IMR-90 (cell line): ENCODE measurements at regions not wholly inside any gene's neighbourhood (a gene's known extent, or its start where the extent isn't known, plus 50 kb on each side); places are given as distances from the start of the nearest gene placed in this dataset.

Experiments
- ATAC-seq: fragments of 200-7000 bp; cut with Tn5 transposase; 2 replicates; pipeline ENCODE4 v1.9.1; 2020; ENCODE audit warnings: low read depth, mild to moderate bottlenecking, moderate library complexity
- BruUV-seq: library from RNA; stranded (reverse); fragments of 400-500 nt; replicated peaks from 2 replicates; lab custom pipeline; 2021; lab: Mats Ljungman, UMichigan
- CTCF ChIA-PET: fragments of 300-600 bp; formaldehyde crosslinking; extraction: SDS; loops from one replicate; lab custom pipeline; 2021; ENCODE audit warnings: antibody characterized with exemption; lab: Yijun Ruan, JAX
- POLR2A ChIA-PET: fragments of 300-600 bp; sonication (Branson Sonifier 250); formaldehyde crosslinking; loops from one replicate; lab custom pipeline; 2022; ENCODE audit warnings: antibody characterized with exemption; ENCODE audit not compliant: unreplicated experiment; lab: Charles Lee
- DNase-seq: peaks from one replicate; pipeline ENCODE4 v3.0.0; 2013
- H2AFZ ChIP-seq: replicated peaks from 2 replicates; pipeline ENCODE3; 2013; ENCODE audit warnings: low read length, mild to moderate bottlenecking; ENCODE audit not compliant: poor library complexity
- H2AK5ac ChIP-seq: 2 replicates; pipeline ENCODE4 v1.6.1; 2013; ENCODE audit warnings: low read depth, low read length, inconsistent platforms
- H2AK9ac ChIP-seq: replicated peaks from 2 replicates; pipeline ENCODE3; 2013; ENCODE audit warnings: mild to moderate bottlenecking, low read depth, low read length, moderate library complexity; ENCODE audit not compliant: poor library complexity
- H2BK120ac ChIP-seq: 2 replicates; pipeline ENCODE4 v1.6.1; 2013; ENCODE audit warnings: low read depth, low read length, inconsistent platforms
- H2BK15ac ChIP-seq: 3 replicates; pipeline ENCODE4 v1.6.1; 2013; ENCODE audit warnings: low read depth, low read length, inconsistent platforms
- H2BK20ac ChIP-seq: 2 replicates; pipeline ENCODE4 v1.6.1; 2013; ENCODE audit warnings: low read depth, mild to moderate bottlenecking, inconsistent platforms, low read length, moderate library complexity
- H2BK5ac ChIP-seq: 2 replicates; pipeline ENCODE4 v1.6.1; 2013; ENCODE audit warnings: mild to moderate bottlenecking, low read depth, low read length, inconsistent platforms; ENCODE audit not compliant: poor library complexity, severe bottlenecking
- H3K14ac ChIP-seq: replicated peaks from 2 replicates; pipeline ENCODE4 v1.6.1; 2013; ENCODE audit warnings: low read depth, low read length, inconsistent platforms
- H3K18ac ChIP-seq: 2 replicates; pipeline ENCODE4 v1.6.1; 2013; ENCODE audit warnings: low read depth, low read length, control low read depth
- H3K23ac ChIP-seq: 2 replicates; pipeline ENCODE4 v1.6.1; 2013; ENCODE audit warnings: low read depth, low read length, inconsistent platforms
- H3K27ac ChIP-seq: 2 replicates; pipeline ENCODE4 v1.5.1; 2013; ENCODE audit warnings: mild to moderate bottlenecking, control low read depth, low read length; ENCODE audit not compliant: insufficient read depth
- H3K27me3 ChIP-seq: 2 replicates; pipeline ENCODE4 v1.6.1; 2013; ENCODE audit warnings: low read length; ENCODE audit not compliant: control insufficient read depth, insufficient read depth
- H3K36me3 ChIP-seq: 2 replicates; pipeline ENCODE4 v1.6.1; 2013; ENCODE audit warnings: low read length, mixed read lengths; ENCODE audit not compliant: control insufficient read depth, insufficient read depth
- H3K4ac ChIP-seq: 2 replicates; pipeline ENCODE4 v1.6.1; 2013; ENCODE audit warnings: low read depth, low read length, inconsistent platforms
- H3K4me1 ChIP-seq: 2 replicates; pipeline ENCODE4 v1.6.1; 2013; ENCODE audit warnings: low read length, mixed read lengths; ENCODE audit not compliant: control insufficient read depth, insufficient read depth
- H3K4me2 ChIP-seq: 2 replicates; pipeline ENCODE4 v1.6.1; 2013; ENCODE audit warnings: low read depth, mild to moderate bottlenecking, control low read depth, low read length, moderate library complexity
- H3K4me3 ChIP-seq: 2 replicates; pipeline ENCODE4 v1.5.1; 2013; ENCODE audit warnings: low read depth, mild to moderate bottlenecking, control low read depth, low read length, moderate library complexity; ENCODE audit not compliant: insufficient read depth
- H3K56ac ChIP-seq: 2 replicates; pipeline ENCODE4 v1.6.1; 2013; ENCODE audit warnings: low read length, inconsistent platforms; ENCODE audit not compliant: insufficient read depth; ENCODE audit errors: extremely low read depth
- H3K79me1 ChIP-seq, 2 experiments: 2 replicates each; pipeline ENCODE4 v1.6.1; 2013; ENCODE audit warnings: low read length in 2 of 2, inconsistent platforms in 1 of 2, low read depth in 1 of 2
- H3K9ac ChIP-seq: 2 replicates; pipeline ENCODE4 v1.6.1; 2013; ENCODE audit warnings: low read depth, low read length, control low read depth
- H3K9me1 ChIP-seq: 2 replicates; pipeline ENCODE4 v1.6.1; 2013; ENCODE audit warnings: low read length, inconsistent platforms; ENCODE audit not compliant: insufficient read depth
- H3K9me3 ChIP-seq: 2 replicates; pipeline ENCODE4 v1.6.1; 2013; ENCODE audit warnings: low read length; ENCODE audit not compliant: control insufficient read depth, insufficient read depth
- H4K20me1 ChIP-seq: 2 replicates; pipeline ENCODE4 v1.6.1; 2013; ENCODE audit warnings: low read length, inconsistent platforms; ENCODE audit not compliant: insufficient read depth
- H4K5ac ChIP-seq: 2 replicates; pipeline ENCODE4 v1.6.1; 2013; ENCODE audit warnings: mild to moderate bottlenecking, low read depth, low read length, control low read depth
- H4K8ac ChIP-seq, 2 experiments: 2 replicates each; pipeline ENCODE4 v1.6.1; 2013; ENCODE audit warnings: low read depth in 2 of 2, low read length in 2 of 2, control low read depth in 1 of 2, inconsistent platforms in 1 of 2
- H4K91ac ChIP-seq: 2 replicates; pipeline ENCODE4 v1.6.1; 2013; ENCODE audit warnings: low read depth, low read length, inconsistent platforms; ENCODE audit not compliant: insufficient read depth
- BHLHE40 ChIP-seq: fragments of 150-350 bp; IDR thresholded peaks from 2 replicates; pipeline ENCODE4 v1.6.1; 2016; ENCODE audit warnings: mild to moderate bottlenecking, low read depth, low read length
- CEBPB ChIP-seq: IDR thresholded peaks from 2 replicates; pipeline ENCODE4 v1.6.1; 2012; ENCODE audit warnings: low read depth, low read length, improper control_type of control experiment
- CHD1 ChIP-seq: IDR thresholded peaks from 2 replicates; pipeline ENCODE4 v1.6.1; 2012; ENCODE audit warnings: low read depth, low read length, improper control_type of control experiment
- FOS ChIP-seq: fragments of 150-350 bp; IDR thresholded peaks from 2 replicates; pipeline ENCODE4 v1.6.1; 2016; ENCODE audit warnings: low read depth, low read length
- MAFK ChIP-seq: IDR thresholded peaks from 2 replicates; pipeline ENCODE4 v1.6.1; 2012; ENCODE audit warnings: low read depth, low read length, improper control_type of control experiment
- MAZ ChIP-seq: IDR thresholded peaks from 2 replicates; pipeline ENCODE4 v1.6.1; 2012; ENCODE audit warnings: low read depth, mild to moderate bottlenecking, low read length, improper control_type of control experiment, moderate library complexity, borderline replicate concordance
- MXI1 ChIP-seq: IDR thresholded peaks from 2 replicates; pipeline ENCODE4 v1.6.1; 2012; ENCODE audit warnings: low read depth, mild to moderate bottlenecking, low read length, moderate library complexity, borderline replicate concordance
- NFE2L2 ChIP-seq: fragments of 150-350 bp; IDR thresholded peaks from 2 replicates; pipeline ENCODE4 v1.6.1; 2016; ENCODE audit warnings: low read depth, mild to moderate bottlenecking, low read length
- POLR2A ChIP-seq: IDR thresholded peaks from 2 replicates; pipeline ENCODE4 v1.6.1; 2012; ENCODE audit warnings: mild to moderate bottlenecking, low read depth, low read length
- RAD21 ChIP-seq: IDR thresholded peaks from 2 replicates; pipeline ENCODE4 v1.6.1; 2012; ENCODE audit warnings: low read length, improper control_type of control experiment
- RCOR1 ChIP-seq: IDR thresholded peaks from 2 replicates; pipeline ENCODE4 v1.6.1; 2012; ENCODE audit warnings: mild to moderate bottlenecking, low read length, improper control_type of control experiment; ENCODE audit not compliant: insufficient replicate concordance
- RFX5 ChIP-seq: IDR thresholded peaks from 2 replicates; pipeline ENCODE4 v1.8.0; 2012; ENCODE audit warnings: low read depth, mild to moderate bottlenecking, low read length, moderate library complexity
- SMC3 ChIP-seq: fragments of 150-350 bp; IDR thresholded peaks from 2 replicates; pipeline ENCODE4 v1.6.1; 2016; ENCODE audit warnings: low read depth, mild to moderate bottlenecking, antibody characterized with exemption, low read length, moderate library complexity
- WGBS, 2 experiments: methylation state at CpG; one replicate each; pipeline versions ENCODE4 v1.1.5 to v1.1.7; 2013; ENCODE audit warnings: missing lambda C conversion rate in 2 of 2; ENCODE audit not compliant: insufficient read length in 1 of 2; ENCODE audit errors: extremely low coverage in 2 of 2; 5-methylcytosine and 5-hydroxymethylcytosine counted together
- dilution Hi-C: fragments of 300-500 bp; cut with HindIII; formaldehyde crosslinking; loops from one replicate; pipeline ENCODE4 v1.14.3; 2018; ENCODE audit warnings: low sequenced_read_pairs; ENCODE audit not compliant: unreplicated experiment
- in situ Hi-C: fragments of 300-500 bp; cut with MboI; formaldehyde crosslinking; loops from 3 replicates; pipeline ENCODE4 v1.14.3; 2019; ENCODE audit warnings: low sequenced_read_pairs, inconsistent platforms, mixed read lengths
- intact Hi-C: fragments of 100-400 bp; cut with micrococcal nuclease; formaldehyde crosslinking; loops from 2 replicates; pipeline ENCODE4 v1.10.0; 2022
- TF ChIP-seq, protein P1 (sequence below): fragments of 150-350 bp; IDR thresholded peaks from 2 replicates; pipeline ENCODE4 v1.6.1; 2016; ENCODE audit warnings: low read depth, mild to moderate bottlenecking, low read length, moderate library complexity, borderline replicate concordance
- TF ChIP-seq, protein P2 (sequence below): fragments of 150-350 bp; IDR thresholded peaks from 2 replicates; pipeline ENCODE4 v1.6.1; 2017; ENCODE audit warnings: mild to moderate bottlenecking, antibody characterized with exemption, low read length, low read depth

DNA sequence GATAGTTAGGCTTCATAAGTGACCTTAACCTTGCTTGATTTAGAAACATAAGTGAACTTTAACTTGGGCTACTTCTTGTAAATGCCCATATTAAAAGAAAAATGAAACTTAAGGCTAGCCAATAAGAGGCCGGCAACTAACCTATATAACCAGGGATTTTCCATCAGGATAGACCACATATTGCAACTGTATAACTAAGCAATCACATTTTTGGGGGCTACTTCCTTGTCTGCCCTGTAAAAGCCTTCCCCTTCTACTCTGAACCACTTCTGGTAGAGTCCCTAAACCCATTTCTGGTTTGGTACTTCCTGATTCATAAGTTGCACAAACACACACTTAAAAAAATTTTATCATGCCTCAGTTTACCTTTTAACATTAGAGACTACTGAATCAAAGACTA, 150.9 kb upstream of the UBE2E2 start (continued):
- TF ChIP-seq RAD21 (no peak), RFX5 (no peak), SMC3 (no peak)

DNA sequence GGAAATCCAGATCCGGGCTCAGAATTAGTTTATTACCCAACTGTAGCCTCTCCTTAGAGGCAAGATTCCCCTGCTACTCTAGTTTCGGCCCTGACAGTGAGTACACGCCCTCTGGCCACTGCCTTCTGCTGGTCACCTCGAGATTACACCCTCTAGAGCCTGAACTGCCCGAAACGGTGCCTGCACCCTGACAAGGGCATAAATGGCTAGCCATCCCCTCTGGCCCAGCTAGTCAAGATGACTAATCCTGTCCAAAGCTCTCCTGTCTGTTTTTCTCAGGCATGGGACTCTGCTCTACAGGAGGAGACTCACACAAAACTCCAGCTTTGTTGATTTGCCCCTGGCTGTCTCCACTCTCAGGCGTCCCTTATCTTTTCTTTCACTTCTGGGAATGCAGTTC, 150.5 kb upstream of the UBE2E2 start:
- in situ Hi-C loops = no loop called here
- ChIA-PET CTCF (no interaction called here), POLR2A (interaction anchor here (0.6 kb wide), 1 partner anchor 437 kb away, joined by 3 read pairs; no protein-coding TSS in a partner anchor)
- BruUV-seq = no TSS peak
- Histone ChIP-seq H3K9ac (no peak overlapping the region), H2BK120ac (no peak overlapping the region), H4K91ac (no peak overlapping the region), H3K36me3 (no peaks in the 10 kb centered on the region), H3K4me1 (no peaks in the 10 kb centered on the region), H4K20me1 (no peaks in the 10 kb centered on the region), H3K9me3 (no peaks in the 10 kb centered on the region), H3K27me3 (no peaks in the 10 kb centered on the region), H2BK15ac (no peak overlapping the region), H4K5ac (no peak overlapping the region), H2BK20ac (no peak overlapping the region), H3K18ac (no peak overlapping the region), H3K23ac (no peak overlapping the region), H3K27ac (no peak overlapping the region), H3K79me1 (no peaks in the 10 kb centered on the region), H2BK5ac (no peak overlapping the region), H2AK5ac (no peak overlapping the region), H3K14ac (no peak overlapping the region), H4K8ac (no peak overlapping the region), H2AK9ac (no peak overlapping the region), H2AFZ (no peak overlapping the region), H3K9me1 (no peaks in the 10 kb centered on the region; the same call in 1 of the 2 replicates), H3K4me3 (no peak overlapping the region), H3K4me2 (no peak overlapping the region), H3K4ac (no peak overlapping the region), H3K56ac (no peak overlapping the region)
- dilution Hi-C loops = no loop called here
- intact Hi-C loops = no loop called here
- 82% methylated on average over 6 of the region's 7 CpGs; no CpG with 5 or more reads in 1 of the 2 experiments for WGBS, 2 experiments
- DNase-seq = no peak
- ATAC-seq = no peak
- TF ChIP-seq RAD21 (no peak), BHLHE40 (no peak), RCOR1 (no peak), FOS (no peak), POLR2A (no peak), MAFK (no peak), CEBPB (no peak), MAZ (no peak), RFX5 (no peak), CHD1 (no peak), MXI1 (no peak), SMC3 (no peak), NFE2L2 (no peak)
- TF ChIP-seq, protein P1, sequence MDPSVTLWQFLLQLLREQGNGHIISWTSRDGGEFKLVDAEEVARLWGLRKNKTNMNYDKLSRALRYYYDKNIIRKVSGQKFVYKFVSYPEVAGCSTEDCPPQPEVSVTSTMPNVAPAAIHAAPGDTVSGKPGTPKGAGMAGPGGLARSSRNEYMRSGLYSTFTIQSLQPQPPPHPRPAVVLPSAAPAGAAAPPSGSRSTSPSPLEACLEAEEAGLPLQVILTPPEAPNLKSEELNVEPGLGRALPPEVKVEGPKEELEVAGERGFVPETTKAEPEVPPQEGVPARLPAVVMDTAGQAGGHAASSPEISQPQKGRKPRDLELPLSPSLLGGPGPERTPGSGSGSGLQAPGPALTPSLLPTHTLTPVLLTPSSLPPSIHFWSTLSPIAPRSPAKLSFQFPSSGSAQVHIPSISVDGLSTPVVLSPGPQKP = no peak
- TF ChIP-seq, protein P2, sequence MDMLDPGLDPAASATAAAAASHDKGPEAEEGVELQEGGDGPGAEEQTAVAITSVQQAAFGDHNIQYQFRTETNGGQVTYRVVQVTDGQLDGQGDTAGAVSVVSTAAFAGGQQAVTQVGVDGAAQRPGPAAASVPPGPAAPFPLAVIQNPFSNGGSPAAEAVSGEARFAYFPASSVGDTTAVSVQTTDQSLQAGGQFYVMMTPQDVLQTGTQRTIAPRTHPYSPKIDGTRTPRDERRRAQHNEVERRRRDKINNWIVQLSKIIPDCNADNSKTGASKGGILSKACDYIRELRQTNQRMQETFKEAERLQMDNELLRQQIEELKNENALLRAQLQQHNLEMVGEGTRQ = no peak
